GM18507 (cell line): ENCODE measurements at regions not wholly inside any gene's neighbourhood (a gene's known extent, or its start where the extent isn't known, plus 50 kb on each side); places are given as distances from the start of the nearest gene placed in this dataset.

ENCODE experiments used
- DNase-seq: peaks from one replicate; pipeline ENCODE4 v3.0.0; 2011; ENCODE audit warnings: low read depth; ENCODE audit not compliant: insufficient read length; ENCODE audit errors: extremely low spot score
- FAIRE-seq: peaks from 2 replicates; lab custom pipeline; 2011; peaks lifted over from hg19 to GRCh38; lab: Jason Lieb, UNC

GRCh38 chr13:26991508-26992181 lies 180.0 kb downstream of the USP12 start:
- DNase-seq = no peak
- no peak for FAIRE-seq

GRCh38 chr13:26989957-26990713 lies 181.5 kb downstream of the USP12 start:
- no peak for FAIRE-seq
- no peak for DNase-seq

- DNase-seq = no peak
These were observed 182.2 kb downstream of the USP12 start for GRCh38 chr13:26989261-26989956.

GRCh38 chr13:26988059-26988769 lies 183.4 kb downstream of the USP12 start:
- FAIRE-seq (no peak), DNase-seq (no peak)

More at GRCh38 chr13:26989261-26989956, 182.2 kb downstream of the USP12 start:
- no peak for FAIRE-seq

GRCh38 chr13:26987486-26988013 lies 184.1 kb downstream of the USP12 start:
- no peak for FAIRE-seq

GRCh38 chr13:26985285-26985878 lies 186.2 kb downstream of the USP12 start:
- peak; percentile 51 for DNase-seq
- FAIRE-seq = peak; percentile 77

More at GRCh38 chr13:26987486-26988013, 184.1 kb downstream of the USP12 start:
- no peak for DNase-seq

- DNase-seq (no peak), FAIRE-seq (no peak)
These were observed 187.3 kb downstream of the USP12 start for GRCh38 chr13:26984337-26984736.

- FAIRE-seq (no peak), DNase-seq (no peak)
These were observed 187.9 kb downstream of the USP12 start for GRCh38 chr13:26983543-26984320.

- DNase-seq (no peak), FAIRE-seq (no peak)
These were observed 191.2 kb downstream of the USP12 start for GRCh38 chr13:26980099-26981031.

GRCh38 chr13:26979334-26979733 lies 192.3 kb downstream of the USP12 start:
- FAIRE-seq = no peak

GRCh38 chr13:26978081-26978860 lies 193.3 kb downstream of the USP12 start:
- FAIRE-seq = no peak
- no peak for DNase-seq

More at GRCh38 chr13:26979334-26979733, 192.3 kb downstream of the USP12 start:
- DNase-seq = no peak

GRCh38 chr13:26977541-26977940 lies 194.1 kb downstream of the USP12 start:
- DNase-seq (no peak), FAIRE-seq (no peak)

- no peak for DNase-seq
- no peak for FAIRE-seq
These were observed 195.3 kb downstream of the USP12 start for GRCh38 chr13:26976313-26976712.

- no peak for FAIRE-seq
These were observed 197.7 kb downstream of the USP12 start for GRCh38 chr13:26973946-26974345.

GRCh38 chr13:26973295-26973694 lies 198.3 kb downstream of the USP12 start:
- FAIRE-seq (no peak), DNase-seq (no peak)

More at GRCh38 chr13:26973946-26974345, 197.7 kb downstream of the USP12 start:
- DNase-seq = no peak

GRCh38 chr13:26971990-26972887 lies 199.4 kb downstream of the USP12 start:
- FAIRE-seq (peak; percentile 79), DNase-seq (no peak)
